ENCODE measurements at regions not wholly inside any gene's neighbourhood (a gene's known extent, or its start where the extent isn't known, plus 50 kb on each side); places are given as distances from the start of the nearest gene placed in this dataset.

DNA sequence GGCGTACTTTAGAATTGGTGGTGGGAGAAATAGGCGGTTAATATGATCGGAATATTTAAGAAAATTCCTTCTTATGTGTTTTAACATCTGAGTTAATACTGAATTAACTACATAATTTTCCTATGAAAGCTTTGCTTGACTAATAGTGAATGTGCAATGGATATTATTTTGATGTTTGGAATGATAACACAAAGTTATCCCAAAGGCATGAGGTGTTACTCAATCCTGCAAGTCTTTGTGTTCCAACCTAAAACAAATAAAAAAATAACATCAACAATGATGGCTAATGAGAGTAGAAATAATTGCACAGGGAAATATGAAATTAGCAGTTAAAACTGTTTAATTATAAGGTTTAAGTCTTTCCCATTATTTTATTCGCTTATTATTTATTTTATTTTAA, 183.6 kb upstream of the ARSJ start (continued):
- TF ChIP-seq ASH2L (IDR thresholded peaks at IDR 0.05; ENCODE audit: low read length): no peak
- no peak for TF ChIP-seq EGR1 (IDR thresholded peaks at IDR 0.05; ENCODE audit: borderline replicate concordance, low read depth, low read length)

Data from H1 (cell line).